Activated CD4-positive, alpha-beta memory T cell treated with anti-CD3 and anti-CD28 coated beads, Interleukin-2, amount 10 ng/mL, durations not matched to agents 7 days and 5 days (primary cell): ENCODE measurements at regions not wholly inside any gene's neighbourhood (a gene's known extent, or its start where the extent isn't known, plus 50 kb on each side); places are given as distances from the start of the nearest gene placed in this dataset.
"Not testable (repeated sequence)": the region's sequence is repeated elsewhere in the genome, so short reads cannot be mapped to it uniquely, and the experiment has no call there.

ENCODE experiments used
- CTCF ChIA-PET: fragments of 350-600 bp; sonication (Branson Sonifier 250); formaldehyde crosslinking; loops from one replicate; lab custom pipeline; 2021; ENCODE audit warnings: antibody characterized with exemption, inconsistent platforms; lab: Charles Lee
- POLR2A ChIA-PET: fragments of 350-600 bp; sonication (Branson Sonifier 250); formaldehyde crosslinking; loops from one replicate; lab custom pipeline; 2021; ENCODE audit warnings: antibody characterized with exemption; lab: Charles Lee
- DNase-seq: peaks from one replicate; pipeline ENCODE4 v3.0.0-alpha.2; 2020
- H3K27ac Mint-ChIP-seq: one replicate; pipeline ENCODE4 v1.8.0; 2021; ENCODE audit warnings: mild to moderate bottlenecking, mixed read lengths
- H3K27me3 Mint-ChIP-seq: one replicate; pipeline ENCODE4 v1.8.0; 2021; ENCODE audit warnings: mixed read lengths
- H3K36me3 Mint-ChIP-seq: one replicate; pipeline ENCODE4 v1.8.0; 2021; ENCODE audit warnings: low read depth, mixed read lengths
- H3K4me1 Mint-ChIP-seq: one replicate; pipeline ENCODE4 v1.8.0; 2021; ENCODE audit warnings: mixed read lengths
- H3K4me3 Mint-ChIP-seq: one replicate; pipeline ENCODE4 v1.8.0; 2021; ENCODE audit warnings: mild to moderate bottlenecking, mixed read lengths
- H3K9me3 Mint-ChIP-seq: one replicate; pipeline ENCODE4 v1.8.0; 2021; ENCODE audit warnings: mixed read lengths

DNA sequence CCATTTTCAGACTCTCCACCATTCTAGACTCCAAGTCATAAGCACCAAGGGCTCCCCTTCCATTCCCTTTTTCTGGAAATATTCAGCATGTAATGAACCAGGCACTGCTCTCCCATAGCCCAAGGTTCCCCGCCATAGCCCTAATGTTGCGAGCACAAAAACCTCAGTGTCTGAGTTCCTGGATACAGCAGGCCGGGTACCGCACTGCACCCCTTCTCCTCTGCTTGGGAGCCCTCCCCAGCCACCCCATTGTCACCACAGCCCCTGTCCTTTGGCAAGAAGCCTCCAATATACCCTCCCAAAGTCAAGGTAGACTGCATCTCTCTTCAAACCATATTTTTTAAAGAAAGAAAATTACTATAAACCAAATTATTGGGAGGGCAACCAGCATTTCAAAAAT lies 1341.1 kb downstream of the BRD1 start:
- ChIA-PET CTCF (no interaction called here), POLR2A (no interaction called here)
- Mint-ChIP-seq H3K9me3 (no peaks in the 10 kb centered on the region), H3K27ac (no peak overlapping the region), H3K27me3 (peaks cover 31% of the 10 kb centered on the region), H3K4me1 (no peaks in the 10 kb centered on the region), H3K36me3 (no peaks in the 10 kb centered on the region), H3K4me3 (no peak overlapping the region)
- DNase-seq = no peak

DNA sequence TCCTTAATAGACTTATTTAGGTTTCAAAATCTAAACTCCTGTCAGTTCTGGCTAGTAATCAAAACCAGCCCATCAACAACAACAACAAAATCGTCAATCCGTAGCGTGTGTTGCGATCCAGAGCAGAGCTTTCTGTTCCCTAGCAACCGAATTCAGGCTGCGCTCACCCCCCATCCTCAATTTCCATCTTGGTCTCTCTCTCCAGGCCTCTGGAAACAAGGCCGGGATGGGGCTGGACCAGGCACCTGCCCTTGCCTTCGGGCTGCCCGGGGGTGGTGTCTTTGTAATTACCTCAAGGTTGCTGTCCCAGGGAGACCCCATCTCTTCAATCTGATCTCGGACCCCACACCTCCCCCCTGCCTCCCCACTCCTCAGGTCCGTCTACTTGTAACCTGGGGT lies 1341.5 kb downstream of the BRD1 start:
- Mint-ChIP-seq H3K27ac (no peak overlapping the region), H3K4me1 (no peaks in the 10 kb centered on the region), H3K9me3 (no peaks in the 10 kb centered on the region), H3K36me3 (no peaks in the 10 kb centered on the region), H3K27me3 (peaks cover 27% of the 10 kb centered on the region), H3K4me3 (no peak overlapping the region)
- no peak for DNase-seq
- CTCF ChIA-PET = no interaction called here
- POLR2A ChIA-PET = no interaction called here

DNA sequence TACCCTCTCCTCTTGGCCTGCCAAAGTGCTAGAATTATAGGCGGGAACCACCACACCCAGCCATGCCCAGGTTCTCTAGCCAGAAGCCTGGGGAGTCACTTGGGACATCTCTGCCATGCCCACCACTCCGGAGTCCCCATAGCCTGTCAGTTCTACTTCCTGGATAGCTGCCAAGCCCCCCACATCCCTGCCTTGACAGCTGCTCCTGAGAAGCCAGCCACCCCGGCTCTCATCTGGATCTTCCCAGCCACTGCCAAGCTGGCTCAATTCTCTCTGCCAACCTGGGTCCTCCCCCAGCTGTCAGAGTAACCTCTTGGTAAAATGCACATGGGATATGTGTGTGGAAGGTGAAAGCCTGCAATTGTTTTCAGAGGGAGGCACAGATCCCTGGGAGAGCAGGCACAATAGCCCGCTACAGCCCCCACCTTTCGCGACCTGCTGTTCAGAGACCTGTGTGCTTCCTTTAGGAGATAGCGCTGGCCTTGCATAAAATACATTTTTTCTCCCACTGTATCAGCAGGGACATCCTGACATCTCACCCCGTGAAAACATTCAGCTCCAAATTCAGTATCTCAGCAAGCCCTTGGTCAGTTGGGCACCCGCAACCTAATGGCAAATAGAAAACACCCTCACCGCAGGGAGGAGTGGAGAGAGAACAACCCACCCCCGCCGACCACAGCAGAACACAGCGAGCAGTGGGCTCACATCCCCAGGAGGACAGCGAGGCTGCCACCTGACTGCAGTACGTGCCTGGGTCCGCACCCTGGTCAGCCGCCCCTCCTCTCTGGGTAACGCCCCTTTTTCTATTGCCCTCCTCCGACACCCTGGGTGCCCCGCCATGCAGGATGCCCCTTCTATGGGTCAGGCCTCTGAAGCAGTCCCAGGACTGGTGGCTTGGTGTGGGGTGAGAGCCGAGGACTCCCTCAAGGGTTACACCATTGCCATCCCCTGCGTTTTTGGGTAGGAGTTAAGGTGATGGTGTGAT lies 1342.2 kb downstream of the BRD1 start:
- no peaks in the 10 kb centered on the region for H3K9me3 Mint-ChIP-seq
- H3K4me1 Mint-ChIP-seq = no peaks in the 10 kb centered on the region
- no peak overlapping the region for H3K27ac Mint-ChIP-seq
- H3K36me3 Mint-ChIP-seq = no peaks in the 10 kb centered on the region
- H3K27me3 Mint-ChIP-seq = peaks cover 21% of the 10 kb centered on the region
- no peak overlapping the region for H3K4me3 Mint-ChIP-seq
- DNase-seq = no peak
- CTCF ChIA-PET = no interaction called here
- POLR2A ChIA-PET = no interaction called here

DNA sequence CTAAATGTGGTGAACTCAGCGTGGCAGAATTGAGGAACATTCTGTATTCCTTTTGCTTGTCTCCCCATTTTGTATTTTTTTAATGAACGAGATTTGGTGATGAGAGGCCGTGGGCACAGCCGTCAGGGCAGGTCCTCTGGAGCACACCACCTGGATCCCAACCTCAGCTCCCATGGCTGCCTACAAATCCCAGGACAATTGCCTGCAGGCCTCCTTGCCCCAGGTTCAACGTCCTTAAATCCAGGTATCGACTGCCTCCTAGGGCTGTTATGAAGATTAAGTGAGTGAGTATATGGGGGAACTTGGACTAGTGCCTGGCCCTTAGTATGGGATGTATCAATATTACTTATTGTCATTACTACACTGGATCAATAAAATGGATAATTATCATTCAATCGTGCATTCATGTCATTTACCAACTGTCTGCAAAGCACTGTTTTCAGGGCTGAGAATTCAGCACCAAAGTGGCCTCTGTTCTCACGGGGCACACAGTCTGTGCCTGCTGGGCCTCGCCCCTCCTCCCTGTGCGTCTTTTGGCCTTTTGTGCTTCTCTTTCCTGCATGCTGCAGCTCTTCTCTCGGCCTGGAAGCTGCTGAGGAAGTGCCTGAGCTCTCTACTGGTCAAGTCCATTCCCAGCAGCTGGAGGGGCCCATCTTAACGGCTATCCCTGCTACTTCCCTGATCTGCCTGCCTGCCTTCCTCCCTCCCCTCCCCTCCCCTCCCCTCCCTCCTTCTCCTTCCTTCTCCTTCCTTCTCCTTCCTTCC lies 1343.7 kb downstream of the BRD1 start:
- H3K27ac Mint-ChIP-seq = no peak overlapping the region
- H3K4me3 Mint-ChIP-seq = no peak overlapping the region
- H3K9me3 Mint-ChIP-seq = no peaks in the 10 kb centered on the region
- ChIA-PET CTCF (no interaction called here), POLR2A (no interaction called here)
- no peaks in the 10 kb centered on the region for H3K36me3 Mint-ChIP-seq
- DNase-seq = no peak
- H3K27me3 Mint-ChIP-seq = peaks cover 21% of the 10 kb centered on the region
- no peaks in the 10 kb centered on the region for H3K4me1 Mint-ChIP-seq

DNA sequence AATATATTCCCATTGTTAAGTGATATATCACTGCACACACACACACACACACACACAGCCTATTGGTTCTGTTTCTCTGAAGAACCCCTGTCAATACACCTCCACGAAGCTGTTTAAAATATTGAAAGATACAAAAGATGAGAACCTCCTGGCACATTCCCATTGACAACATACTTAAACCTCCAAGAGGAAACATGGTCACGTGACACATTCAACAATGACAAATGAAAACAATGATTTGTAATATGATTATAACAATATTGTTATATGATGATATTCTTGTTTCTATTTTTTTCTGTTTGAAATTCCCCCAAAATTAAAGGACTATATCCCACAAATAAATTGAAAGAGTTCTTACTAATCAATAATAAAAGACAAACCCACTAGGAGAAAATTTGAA lies 1344.9 kb downstream of the BRD1 start:
- ChIA-PET CTCF (no interaction called here), POLR2A (no interaction called here)
- Mint-ChIP-seq H3K4me1 (no peaks in the 10 kb centered on the region), H3K27ac (no peak overlapping the region), H3K27me3 (peaks cover 11% of the 10 kb centered on the region), H3K36me3 (no peaks in the 10 kb centered on the region), H3K4me3 (no peak overlapping the region), H3K9me3 (no peaks in the 10 kb centered on the region)
- no peak for DNase-seq

DNA sequence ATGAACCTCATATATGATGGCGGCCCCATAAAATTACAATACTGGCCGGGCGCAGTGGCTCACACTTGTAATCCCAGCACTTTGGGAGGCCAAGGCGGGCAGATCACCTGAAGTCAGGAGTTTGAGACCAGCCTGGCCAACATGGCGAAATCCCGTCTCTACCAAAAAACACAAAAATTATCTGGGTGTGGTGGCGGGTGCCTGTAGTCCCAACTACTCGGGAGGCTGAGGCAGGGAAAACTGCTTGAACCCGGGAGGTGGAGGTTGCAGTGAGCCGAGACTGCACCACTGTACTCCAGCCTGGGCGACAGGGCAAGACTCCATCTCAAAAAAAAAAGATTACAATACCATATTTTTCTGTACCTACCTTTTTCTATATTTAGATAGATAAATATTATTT lies 1345.5 kb downstream of the BRD1 start:
- DNase-seq, H3K4me3 Mint-ChIP-seq, H3K27me3 Mint-ChIP-seq, CTCF ChIA-PET, H3K4me1 Mint-ChIP-seq, H3K9me3 Mint-ChIP-seq, POLR2A ChIA-PET, H3K27ac Mint-ChIP-seq, H3K36me3 Mint-ChIP-seq: not testable (repeated sequence)

DNA sequence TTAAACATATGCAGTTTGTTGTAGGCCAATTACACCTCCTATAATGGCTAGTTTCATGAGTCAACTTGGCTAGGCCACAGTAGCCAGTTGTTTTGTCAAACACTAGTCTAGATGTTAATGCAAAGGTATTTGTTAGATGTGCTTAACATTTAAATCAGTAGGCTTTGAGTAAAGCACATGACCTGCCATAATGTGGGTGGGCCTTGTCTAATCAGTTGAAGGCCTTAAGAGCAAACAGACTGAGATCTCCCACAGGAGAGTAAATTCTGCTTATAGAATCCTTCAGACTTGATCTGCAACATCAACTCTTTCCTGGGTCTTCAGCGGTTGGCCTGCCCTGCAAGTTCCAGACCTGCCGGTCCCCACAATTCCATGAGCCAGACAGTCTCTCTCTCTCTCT lies 1345.9 kb downstream of the BRD1 start:
- no peaks in the 10 kb centered on the region for H3K9me3 Mint-ChIP-seq
- H3K27me3 Mint-ChIP-seq = peaks cover 2% of the 10 kb centered on the region
- no peak overlapping the region for H3K27ac Mint-ChIP-seq
- CTCF ChIA-PET = no interaction called here
- POLR2A ChIA-PET = no interaction called here
- H3K4me1 Mint-ChIP-seq = no peaks in the 10 kb centered on the region
- DNase-seq = no peak
- no peaks in the 10 kb centered on the region for H3K36me3 Mint-ChIP-seq
- no peak overlapping the region for H3K4me3 Mint-ChIP-seq

DNA sequence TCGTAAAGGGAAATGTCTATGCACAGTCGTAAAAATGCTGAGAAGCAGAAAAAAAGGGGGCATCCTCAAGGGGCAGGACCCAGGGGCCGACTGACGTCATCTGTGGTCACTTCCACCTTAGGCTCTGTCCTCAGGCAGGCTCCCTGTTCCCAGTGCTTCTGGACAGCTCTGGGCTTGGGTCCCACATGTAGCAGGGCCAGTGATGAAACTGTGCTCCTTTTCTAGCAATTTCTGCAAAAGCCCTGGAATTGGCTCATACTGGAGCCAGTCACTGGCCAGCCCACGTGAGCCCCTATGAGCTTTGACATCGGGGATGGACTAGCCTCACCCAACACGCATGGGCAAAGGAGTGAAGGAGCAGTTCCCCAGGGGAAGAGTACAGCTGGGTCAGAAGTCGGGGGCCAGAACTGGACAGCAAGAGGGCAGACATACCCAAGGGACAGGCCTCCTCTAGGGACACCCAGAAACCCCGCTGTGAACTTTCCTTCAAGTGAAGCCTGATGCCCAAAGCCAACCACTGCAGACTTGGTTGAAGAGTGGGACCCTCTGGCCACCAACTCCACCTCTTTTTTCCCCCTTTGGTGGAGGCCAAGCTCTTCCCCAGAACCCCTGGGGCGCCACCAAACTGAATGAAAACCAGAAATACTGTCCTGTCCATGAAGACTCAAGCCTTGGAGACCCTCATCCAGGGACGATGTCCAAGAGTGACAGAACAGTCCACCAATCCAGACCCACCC lies 1349.0 kb downstream of the BRD1 start:
- no peak overlapping the region for H3K4me3 Mint-ChIP-seq
- no peaks in the 10 kb centered on the region for H3K4me1 Mint-ChIP-seq
- ChIA-PET CTCF (no interaction called here), POLR2A (no interaction called here)
- H3K27me3 Mint-ChIP-seq = no peaks in the 10 kb centered on the region
- no peak for DNase-seq
- no peaks in the 10 kb centered on the region for H3K9me3 Mint-ChIP-seq
- H3K27ac Mint-ChIP-seq = no peak overlapping the region
- H3K36me3 Mint-ChIP-seq = no peaks in the 10 kb centered on the region

DNA sequence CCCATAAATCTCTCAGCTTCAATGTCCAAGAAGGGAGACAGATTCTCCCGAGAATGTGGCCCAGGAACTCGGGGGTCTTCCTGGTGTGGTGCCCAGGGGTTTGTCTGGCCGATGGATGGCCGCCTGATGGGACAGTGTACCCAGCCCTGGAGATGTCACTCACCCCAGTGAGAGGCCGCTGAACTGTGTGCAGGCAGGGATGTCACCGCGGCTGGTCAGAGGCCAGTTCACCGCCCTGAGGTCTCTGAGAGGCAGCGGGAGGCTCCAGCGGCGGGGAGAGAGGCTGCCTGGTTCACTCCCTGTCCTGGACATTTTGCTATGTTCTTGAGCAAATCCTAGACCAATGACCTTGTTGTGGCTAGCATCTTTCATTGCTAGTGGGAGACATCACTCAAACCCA lies 1349.5 kb downstream of the BRD1 start:
- ChIA-PET POLR2A (no interaction called here), CTCF (no interaction called here)
- Mint-ChIP-seq H3K4me1 (no peaks in the 10 kb centered on the region), H3K9me3 (no peaks in the 10 kb centered on the region), H3K4me3 (no peak overlapping the region), H3K36me3 (no peaks in the 10 kb centered on the region), H3K27me3 (no peaks in the 10 kb centered on the region), H3K27ac (no peak overlapping the region)
- DNase-seq = no peak

DNA sequence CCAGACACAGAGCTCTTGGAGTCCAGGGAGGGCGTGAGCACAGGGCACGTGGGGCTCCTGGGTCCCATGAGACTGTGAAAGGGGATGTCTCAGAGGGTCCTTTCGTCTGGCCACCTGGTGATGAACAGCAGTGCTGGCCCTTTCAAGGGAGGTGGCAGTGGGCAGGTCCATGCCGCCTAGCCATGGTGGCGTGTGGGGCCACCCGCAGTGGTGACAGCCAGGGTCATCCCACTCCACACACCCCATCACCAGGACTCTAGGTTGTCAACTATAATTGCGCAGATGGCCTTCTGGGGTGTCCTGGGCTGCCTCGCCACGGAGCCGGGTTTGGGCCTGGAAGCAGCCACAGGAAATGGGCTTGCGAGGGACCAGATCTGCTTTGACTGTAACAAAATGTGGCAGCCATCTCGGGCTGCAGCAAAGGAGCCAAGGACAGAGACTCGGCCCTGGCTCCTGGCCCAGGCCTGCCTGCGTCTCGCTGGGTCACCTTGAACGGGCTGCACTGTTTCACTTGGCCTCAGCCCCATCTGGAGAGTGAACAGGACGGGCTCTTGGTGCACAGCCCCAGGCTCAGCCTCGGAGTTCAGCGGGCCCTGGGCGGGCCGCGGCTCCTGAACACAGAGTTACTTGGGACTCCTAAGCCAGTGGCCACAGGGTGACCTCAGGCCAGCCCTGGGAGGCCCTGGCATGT lies 1350.5 kb downstream of the BRD1 start:
- no peaks in the 10 kb centered on the region for H3K27me3 Mint-ChIP-seq
- H3K36me3 Mint-ChIP-seq = no peaks in the 10 kb centered on the region
- CTCF ChIA-PET = no interaction called here
- no peak overlapping the region for H3K27ac Mint-ChIP-seq
- no peaks in the 10 kb centered on the region for H3K9me3 Mint-ChIP-seq
- DNase-seq = no peak
- POLR2A ChIA-PET = no interaction called here
- no peak overlapping the region for H3K4me3 Mint-ChIP-seq
- no peaks in the 10 kb centered on the region for H3K4me1 Mint-ChIP-seq

DNA sequence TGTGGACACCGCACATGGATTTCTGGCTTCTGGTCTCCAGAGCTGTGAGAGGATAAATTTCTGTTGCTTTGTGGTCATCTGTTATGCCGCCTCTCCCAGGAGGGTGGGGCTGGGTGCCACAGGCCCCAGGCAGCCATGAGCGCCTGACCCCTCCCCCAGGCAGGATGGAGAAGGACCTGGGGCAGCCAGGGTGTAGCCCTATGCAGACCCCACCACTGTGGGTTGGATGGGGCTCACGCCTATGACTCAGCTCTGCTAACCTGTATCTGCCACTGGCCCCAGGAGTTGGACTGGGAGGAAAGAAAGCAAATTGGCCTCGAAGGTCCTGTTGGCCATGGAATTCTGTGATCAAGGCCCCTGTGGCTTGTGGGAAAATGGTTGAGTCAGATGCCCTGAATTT lies 1351.1 kb downstream of the BRD1 start:
- DNase-seq = no peak
- no peak overlapping the region for H3K27ac Mint-ChIP-seq
- no peak overlapping the region for H3K4me3 Mint-ChIP-seq
- no peaks in the 10 kb centered on the region for H3K4me1 Mint-ChIP-seq
- H3K9me3 Mint-ChIP-seq = no peaks in the 10 kb centered on the region
- ChIA-PET CTCF (no interaction called here), POLR2A (no interaction called here)
- no peaks in the 10 kb centered on the region for H3K36me3 Mint-ChIP-seq
- H3K27me3 Mint-ChIP-seq = no peaks in the 10 kb centered on the region

DNA sequence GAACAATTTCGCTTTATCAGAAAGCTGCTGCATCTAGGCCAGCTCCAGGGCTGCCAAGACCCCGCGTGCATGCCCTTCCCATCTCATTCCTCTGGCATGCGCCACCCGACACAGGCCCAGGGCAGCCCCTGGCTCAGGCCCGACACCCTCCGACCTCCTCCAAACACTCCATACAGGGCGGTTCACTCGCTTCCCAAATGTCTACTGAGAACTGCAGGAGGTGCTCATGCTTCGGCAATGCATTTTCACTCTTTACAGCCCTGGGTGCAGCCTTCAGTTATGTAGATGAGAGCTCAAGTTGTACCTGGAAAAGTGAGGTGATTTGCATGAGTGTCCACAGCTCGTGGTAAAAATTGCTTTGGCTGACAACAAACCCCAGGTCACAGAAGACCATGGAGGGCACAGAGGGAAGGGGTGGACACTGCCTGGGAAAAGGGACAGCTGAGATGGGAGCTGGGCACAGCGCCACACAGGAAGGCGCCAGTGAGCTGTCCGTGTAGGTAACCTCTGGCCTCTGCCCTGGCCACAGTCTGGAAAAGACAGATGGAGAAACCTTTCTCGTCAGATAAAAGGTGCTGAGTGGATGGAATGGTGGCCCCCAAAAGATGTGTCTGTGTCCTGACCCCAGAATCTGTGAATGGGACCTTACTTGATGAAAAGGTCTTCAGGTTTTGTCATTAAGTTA lies 1351.9 kb downstream of the BRD1 start:
- ChIA-PET CTCF (no interaction called here), POLR2A (no interaction called here)
- H3K4me3 Mint-ChIP-seq = no peak overlapping the region
- H3K9me3 Mint-ChIP-seq = no peaks in the 10 kb centered on the region
- no peaks in the 10 kb centered on the region for H3K4me1 Mint-ChIP-seq
- no peak for DNase-seq
- H3K27me3 Mint-ChIP-seq = no peaks in the 10 kb centered on the region
- H3K27ac Mint-ChIP-seq = no peak overlapping the region
- H3K36me3 Mint-ChIP-seq = no peaks in the 10 kb centered on the region
